Sigmoid colon (tissue), 6 donors: ENCODE measurements at regions not wholly inside any gene's neighbourhood (a gene's known extent, or its start where the extent isn't known, plus 50 kb on each side); places are given as distances from the start of the nearest gene placed in this dataset.

ENCODE experiments used
- DNase-seq: peaks from one replicate; pipeline ENCODE4 v3.0.0-alpha.2; 2019
- H3K27ac ChIP-seq, 4 donors: fragments of 200-600 bp; sonication (generic); one replicate each; pipeline ENCODE4 v1.5.1; 2016 to 2019; ENCODE audit warnings: mild to moderate bottlenecking in 1 of 4
- H3K27me3 ChIP-seq, 3 donors: fragments of 200-600 bp; sonication (generic); one replicate each; pipeline ENCODE4 v1.5.1; 2019; ENCODE audit warnings: mild to moderate bottlenecking in 1 of 3
- H3K36me3 ChIP-seq, 4 donors: fragments of 200-600 bp; sonication (generic); one replicate each; pipeline ENCODE4 v1.5.1; 2016 to 2019
- H3K4me1 ChIP-seq, 4 donors: fragments of 200-600 bp; sonication (generic); one replicate each; pipeline ENCODE4 v1.5.1; 2017 to 2019
- H3K4me3 ChIP-seq, 4 donors: fragments of 200-600 bp; sonication (generic); one replicate each; pipeline ENCODE4 v1.5.1; 2017 to 2019; ENCODE audit warnings: mild to moderate bottlenecking in 2 of 4, moderate library complexity in 1 of 4
- H3K9me3 ChIP-seq, 4 donors: fragments of 200-600 bp in 3 of 4; sonication (generic) in 3 of 4; one replicate each; pipeline versions ENCODE4 v1.5.1 to v1.6.1; 2013 to 2019
- CTCF ChIP-seq, 4 experiments: fragments of 450-650 bp in 3 of 4; fragments of 200-600 bp in 1 of 4; IDR thresholded peaks; one replicate each; pipeline ENCODE4 v1.5.1; 2016 to 2019; ENCODE audit warnings: antibody characterized with exemption in 4 of 4, mild to moderate bottlenecking in 3 of 4, moderate library complexity in 2 of 4
- EP300 ChIP-seq, 4 donors: sonication (generic); formaldehyde crosslinking; IDR thresholded peaks; one replicate each; pipeline ENCODE4 v1.6.1; 2017; ENCODE audit warnings: antibody characterized with exemption in 4 of 4
- POLR2A ChIP-seq, 2 donors: fragments of 450-650 bp; IDR thresholded peaks; one replicate each; pipeline ENCODE4 v1.6.1; 2016; ENCODE audit warnings: antibody characterized with exemption in 2 of 2, mild to moderate bottlenecking in 2 of 2, moderate library complexity in 2 of 2
- POLR2AphosphoS5 ChIP-seq, 4 donors: sonication (generic); formaldehyde crosslinking; IDR thresholded peaks; one replicate each; pipeline ENCODE4 v1.6.1; 2017; ENCODE audit warnings: antibody characterized with exemption in 4 of 4
- WGBS, 2 donors: extraction: QIAGEN DNeasy Blood & Tissue Kit; methylation state at CpG; one replicate each; pipeline ENCODE4 v1.1.7; 2013; 5-methylcytosine and 5-hydroxymethylcytosine counted together
- intact Hi-C: fragments of 100-400 bp; cut with DNase I; formaldehyde crosslinking; loops from one replicate; pipeline ENCODE4 v1.15.1; 2023
- donor health status: healthy with polysubstance abuse.
- donor health status: healthy.

- Histone ChIP-seq H3K9me3 (no peaks in the 10 kb centered on the region), H3K36me3 (no peaks in the 10 kb centered on the region), H3K27me3 (no peaks in the 10 kb centered on the region), H3K4me1 (no peaks in the 10 kb centered on the region), H3K27ac (no peak overlapping the region), H3K4me3 (no peak overlapping the region)
- DNase-seq, result no peak
- intact Hi-C loops, result no loop called here
- no peak for TF ChIP-seq EP300 (IDR thresholded peaks at IDR 0.05)
- no peak for TF ChIP-seq POLR2A (IDR thresholded peaks at IDR 0.05)
- no peak for TF ChIP-seq CTCF (IDR thresholded peaks at IDR 0.05)
- TF ChIP-seq POLR2AphosphoS5 (IDR thresholded peaks at IDR 0.05), result no peak
Measured at GRCh38 chr14:27485193-27485592, 887.4 kb upstream of the NOVA1 start.

- 75 to 80% methylated on average over 1 of the region's 1 CpG for WGBS, 2 donors
- Histone ChIP-seq H3K4me1 (no peaks in the 10 kb centered on the region), H3K27me3 (no peaks in the 10 kb centered on the region), H3K4me3 (no peak overlapping the region), H3K27ac (no peak overlapping the region), H3K36me3 (no peaks in the 10 kb centered on the region), H3K9me3 (no peaks in the 10 kb centered on the region)
- intact Hi-C loops, result no loop called here
- no peak for DNase-seq
- TF ChIP-seq POLR2A (IDR thresholded peaks at IDR 0.05) (no peak), EP300 (IDR thresholded peaks at IDR 0.05) (no peak), CTCF (IDR thresholded peaks at IDR 0.05) (no peak), POLR2AphosphoS5 (IDR thresholded peaks at IDR 0.05) (no peak)
Measured at GRCh38 chr14:27506272-27506671, 908.4 kb upstream of the NOVA1 start.

- 1 to 16% methylated on average over 1 of the region's 1 CpG for WGBS, 2 donors
- no peak for DNase-seq
- intact Hi-C loops, result no loop called here
- Histone ChIP-seq H3K4me3 (no peak overlapping the region), H3K27ac (no peak overlapping the region), H3K4me1 (no peaks in the 10 kb centered on the region), H3K36me3 (no peaks in the 10 kb centered on the region), H3K9me3 (no peaks in the 10 kb centered on the region), H3K27me3 (no peaks in the 10 kb centered on the region)
- TF ChIP-seq POLR2A (IDR thresholded peaks at IDR 0.05) (no peak), POLR2AphosphoS5 (IDR thresholded peaks at IDR 0.05) (no peak), EP300 (IDR thresholded peaks at IDR 0.05) (no peak), CTCF (IDR thresholded peaks at IDR 0.05) (peak in 1 of 4 experiments; percentile 25)
Measured at GRCh38 chr14:27528328-27528727, 930.5 kb upstream of the NOVA1 start.

- H3K9me3 ChIP-seq, result no peaks in the 10 kb centered on the region
- intact Hi-C loops, result no loop called here
- no peak overlapping the region for H3K27ac ChIP-seq
- TF ChIP-seq EP300 (IDR thresholded peaks at IDR 0.05) (no peak), CTCF (IDR thresholded peaks at IDR 0.05) (no peak), POLR2A (IDR thresholded peaks at IDR 0.05) (no peak), POLR2AphosphoS5 (IDR thresholded peaks at IDR 0.05) (no peak)
- whole genome bisulfite sequencing, 2 donors, result 77 to 87% methylated on average over 3 of the region's 3 CpGs
- H3K4me3 ChIP-seq, result no peak overlapping the region
- no peaks in the 10 kb centered on the region for H3K4me1 ChIP-seq
- no peaks in the 10 kb centered on the region for H3K27me3 ChIP-seq
- H3K36me3 ChIP-seq, result no peaks in the 10 kb centered on the region
- no peak for DNase-seq
Measured at GRCh38 chr14:27536748-27537147, 938.9 kb upstream of the NOVA1 start.

- no peak for TF ChIP-seq POLR2A (IDR thresholded peaks at IDR 0.05)
- TF ChIP-seq CTCF (IDR thresholded peaks at IDR 0.05), result no peak
- TF ChIP-seq POLR2AphosphoS5 (IDR thresholded peaks at IDR 0.05), result no peak
- TF ChIP-seq EP300 (IDR thresholded peaks at IDR 0.05), result no peak
- 85 to 86% methylated on average over 2 of the region's 2 CpGs for WGBS, 2 donors
- no peaks in the 10 kb centered on the region for H3K9me3 ChIP-seq
- intact Hi-C loops, result no loop called here
- no peak overlapping the region for H3K4me3 ChIP-seq
- H3K27ac ChIP-seq, result no peak overlapping the region
- DNase-seq, result no peak
- H3K4me1 ChIP-seq, result no peaks in the 10 kb centered on the region
- H3K27me3 ChIP-seq, result no peaks in the 10 kb centered on the region
- no peaks in the 10 kb centered on the region for H3K36me3 ChIP-seq
Measured at GRCh38 chr14:27546111-27546510, 948.3 kb upstream of the NOVA1 start.
